OCI-LY1 (cell line): ENCODE measurements at regions not wholly inside any gene's neighbourhood (a gene's known extent, or its start where the extent isn't known, plus 50 kb on each side); places are given as distances from the start of the nearest gene placed in this dataset.
"Not testable (repeated sequence)": the region's sequence is repeated elsewhere in the genome, so short reads cannot be mapped to it uniquely, and the experiment has no call there.

Experiments used
- H2AFZ ChIP-seq: fragments of 200-600 bp; sonication (generic), shearing (Covaris generic); 2 replicates; pipeline ENCODE4 v1.6.0; 2014; ENCODE audit warnings: antibody characterized with exemption, mild to moderate bottlenecking, low read length
- H3F3A ChIP-seq: fragments of 200-600 bp; sonication (generic), shearing (Covaris generic); 2 replicates; pipeline ENCODE4 v1.6.0; 2014; ENCODE audit warnings: mild to moderate bottlenecking, antibody characterized with exemption, low read length, moderate library complexity; ENCODE audit not compliant: insufficient read depth
- H3K27ac ChIP-seq: fragments of 200-600 bp; sonication (generic); 2 replicates; pipeline ENCODE4 v1.5.1; 2014; ENCODE audit warnings: low read length, mixed run types, mild to moderate bottlenecking, low read depth; ENCODE audit not compliant: poor library complexity, severe bottlenecking
- H3K27me3 ChIP-seq: fragments of 200-600 bp; sonication (generic); 2 replicates; pipeline ENCODE4 v1.6.0; 2014; ENCODE audit warnings: antibody characterized with exemption, mild to moderate bottlenecking, low read length, moderate library complexity; ENCODE audit not compliant: insufficient read depth
- H3K36me3 ChIP-seq: fragments of 200-600 bp; sonication (generic); 2 replicates; pipeline ENCODE4 v1.6.1; 2014; ENCODE audit warnings: mild to moderate bottlenecking, antibody characterized with exemption, low read length, moderate library complexity, mixed read lengths; ENCODE audit not compliant: insufficient read depth
- H3K4me1 ChIP-seq: fragments of 200-600 bp; sonication (generic); 2 replicates; pipeline ENCODE4 v1.5.1; 2014; ENCODE audit warnings: mild to moderate bottlenecking, low read length, moderate library complexity; ENCODE audit not compliant: insufficient read depth, severe bottlenecking
- H3K4me2 ChIP-seq: fragments of 200-600 bp; sonication (generic), shearing (Covaris generic); 2 replicates; pipeline ENCODE4 v1.6.1; 2014; ENCODE audit warnings: low read length
- H3K4me3 ChIP-seq: fragments of 200-600 bp; sonication (generic); 2 replicates; pipeline ENCODE4 v1.5.1; 2014; ENCODE audit warnings: low read length, low read depth, mild to moderate bottlenecking, mixed read lengths; ENCODE audit not compliant: poor library complexity, severe bottlenecking
- H3K79me2 ChIP-seq: fragments of 200-600 bp; shearing (Covaris generic); 2 replicates; pipeline ENCODE4 v1.6.1; 2016; ENCODE audit warnings: mixed run types, low read length, mixed read lengths; ENCODE audit not compliant: insufficient read depth
- H3K9ac ChIP-seq: fragments of 200-600 bp; sonication (generic), shearing (Covaris generic); 2 replicates; pipeline ENCODE4 v1.6.1; 2014; ENCODE audit warnings: mild to moderate bottlenecking, low read length, mixed read lengths
- H3K9me2 ChIP-seq: fragments of 200-600 bp; sonication (generic), shearing (Covaris generic); 2 replicates; pipeline ENCODE4 v1.6.1; 2014; ENCODE audit warnings: low read depth, mild to moderate bottlenecking, low read length, mixed read lengths
- H3K9me3 ChIP-seq: fragments of 200-600 bp; shearing (Covaris generic); 2 replicates; pipeline ENCODE4 v1.6.1; 2014; ENCODE audit warnings: low read length, mixed read lengths
- H4K20me1 ChIP-seq: fragments of 200-600 bp; sonication (generic), shearing (Covaris generic); 2 replicates; pipeline ENCODE4 v1.6.0; 2016; ENCODE audit warnings: mild to moderate bottlenecking, low read length; ENCODE audit not compliant: insufficient read depth
- CTCF ChIP-seq: fragments of 200-600 bp; sonication (generic), shearing (Covaris generic); IDR thresholded peaks from 2 replicates; pipeline ENCODE4 v1.5.1; 2017; ENCODE audit warnings: mild to moderate bottlenecking, antibody characterized with exemption, low read length, moderate library complexity, mixed read lengths
- EZH2 ChIP-seq: fragments of 200-600 bp; sonication (generic), shearing (Covaris generic); IDR thresholded peaks from 2 replicates; pipeline ENCODE4 v1.8.0; 2017; ENCODE audit warnings: borderline replicate concordance, mixed run types, mild to moderate bottlenecking, antibody characterized with exemption, low read length, moderate library complexity, mixed read lengths

DNA sequence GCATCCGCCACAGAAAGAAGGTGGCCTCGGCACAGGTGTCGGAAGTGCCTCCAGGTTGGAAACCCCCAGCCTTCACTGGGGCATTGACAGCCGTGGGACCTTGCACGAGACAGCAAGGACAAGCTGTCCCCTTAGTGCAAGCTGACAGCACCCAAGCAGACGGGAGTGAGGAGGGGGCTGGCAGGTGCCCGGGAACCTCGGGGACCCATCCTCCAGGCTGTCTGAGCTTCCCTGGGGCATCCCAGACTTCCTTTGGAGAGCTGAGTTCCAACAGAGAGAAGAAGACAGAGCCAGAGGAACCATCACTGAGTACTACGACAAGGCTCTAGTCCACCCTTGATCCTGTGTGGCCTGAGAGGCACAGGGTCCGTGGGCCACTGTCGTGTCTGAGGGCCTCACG, 100.6 kb upstream of the RAB4A start:
- TF ChIP-seq EZH2 (no peak), CTCF (no peak)
- H3K27me3 ChIP-seq, result no peaks in the 10 kb centered on the region
- no peaks in the 10 kb centered on the region for H3F3A ChIP-seq
- H3K4me1 ChIP-seq, result no peaks in the 10 kb centered on the region
- H3K9me3 ChIP-seq, result no peaks in the 10 kb centered on the region
- H3K9ac ChIP-seq, result no peak overlapping the region
- no peaks in the 10 kb centered on the region for H3K9me2 ChIP-seq
- H3K27ac ChIP-seq, result no peak overlapping the region
- H4K20me1 ChIP-seq, result no peaks in the 10 kb centered on the region
- H2AFZ ChIP-seq, result no peak overlapping the region
- H3K4me3 ChIP-seq, result no peak overlapping the region
- H3K4me2 ChIP-seq, result no peak overlapping the region
- H3K79me2 ChIP-seq, result no peaks in the 10 kb centered on the region
- no peaks in the 10 kb centered on the region for H3K36me3 ChIP-seq

DNA sequence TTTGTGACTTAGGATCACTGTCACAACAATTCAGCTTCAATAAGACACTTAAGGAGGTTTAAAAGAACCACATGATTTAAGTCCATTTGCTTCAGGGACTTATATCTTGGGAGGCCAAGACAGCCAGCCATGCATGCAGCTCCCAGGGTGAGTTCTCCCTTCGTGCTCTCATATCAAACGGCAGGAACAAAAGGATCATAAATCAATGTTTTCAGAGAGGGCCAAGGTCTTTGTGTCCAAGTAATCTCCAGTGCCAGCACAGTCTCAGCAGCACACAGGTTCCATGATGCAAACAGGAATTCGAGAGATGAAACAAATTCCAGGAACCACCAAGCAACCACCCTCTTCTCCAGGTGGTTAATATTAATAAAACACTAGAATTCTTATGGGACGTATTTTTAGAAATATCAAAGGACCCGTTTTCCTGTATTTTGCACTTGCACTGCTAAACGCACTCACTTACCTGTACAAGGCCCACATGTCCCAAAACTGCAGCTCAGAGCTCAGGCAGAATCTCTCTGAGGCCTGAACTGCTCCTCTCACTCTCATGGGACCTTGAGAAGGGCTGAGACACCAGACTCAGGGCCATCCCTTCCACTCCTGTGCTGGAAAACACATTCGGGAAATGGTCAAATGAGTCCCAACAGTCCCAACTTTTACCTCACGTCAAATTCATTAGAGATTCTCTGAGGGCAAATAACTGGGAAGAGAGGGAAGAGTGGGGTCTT, 100.0 kb upstream of the RAB4A start:
- Histone ChIP-seq H3K9ac (no peak overlapping the region), H3K27ac (no peak overlapping the region), H2AFZ (no peak overlapping the region), H3K79me2 (no peaks in the 10 kb centered on the region), H3K27me3 (no peaks in the 10 kb centered on the region), H3K4me3 (no peak overlapping the region), H3F3A (no peaks in the 10 kb centered on the region), H4K20me1 (no peaks in the 10 kb centered on the region), H3K9me3 (no peaks in the 10 kb centered on the region), H3K4me2 (no peak overlapping the region), H3K4me1 (no peaks in the 10 kb centered on the region), H3K36me3 (no peaks in the 10 kb centered on the region), H3K9me2 (no peaks in the 10 kb centered on the region)
- no peak for TF ChIP-seq EZH2

DNA sequence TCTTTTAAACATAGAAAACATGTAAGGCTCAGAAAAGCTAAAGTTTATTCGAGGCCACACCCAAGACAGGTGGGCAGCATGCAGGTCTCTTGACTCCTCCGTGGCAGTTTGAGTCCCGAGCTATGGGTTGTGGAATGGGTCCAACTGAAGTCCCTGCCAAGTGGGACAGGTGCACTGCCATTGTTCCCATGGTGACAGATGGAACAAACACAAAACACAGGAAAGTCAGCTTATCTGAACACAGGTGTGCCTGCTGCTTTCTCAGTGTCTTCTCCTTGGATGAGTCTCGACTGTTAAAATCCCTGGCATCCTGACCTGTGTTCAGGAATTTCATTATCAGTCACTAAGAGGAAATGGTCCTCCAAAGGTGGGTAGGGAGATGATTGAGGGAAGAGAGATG, 99.0 kb upstream of the RAB4A start:
- H3F3A ChIP-seq, result no peaks in the 10 kb centered on the region
- no peak overlapping the region for H2AFZ ChIP-seq
- no peak for TF ChIP-seq EZH2
- no peak for TF ChIP-seq CTCF

DNA sequence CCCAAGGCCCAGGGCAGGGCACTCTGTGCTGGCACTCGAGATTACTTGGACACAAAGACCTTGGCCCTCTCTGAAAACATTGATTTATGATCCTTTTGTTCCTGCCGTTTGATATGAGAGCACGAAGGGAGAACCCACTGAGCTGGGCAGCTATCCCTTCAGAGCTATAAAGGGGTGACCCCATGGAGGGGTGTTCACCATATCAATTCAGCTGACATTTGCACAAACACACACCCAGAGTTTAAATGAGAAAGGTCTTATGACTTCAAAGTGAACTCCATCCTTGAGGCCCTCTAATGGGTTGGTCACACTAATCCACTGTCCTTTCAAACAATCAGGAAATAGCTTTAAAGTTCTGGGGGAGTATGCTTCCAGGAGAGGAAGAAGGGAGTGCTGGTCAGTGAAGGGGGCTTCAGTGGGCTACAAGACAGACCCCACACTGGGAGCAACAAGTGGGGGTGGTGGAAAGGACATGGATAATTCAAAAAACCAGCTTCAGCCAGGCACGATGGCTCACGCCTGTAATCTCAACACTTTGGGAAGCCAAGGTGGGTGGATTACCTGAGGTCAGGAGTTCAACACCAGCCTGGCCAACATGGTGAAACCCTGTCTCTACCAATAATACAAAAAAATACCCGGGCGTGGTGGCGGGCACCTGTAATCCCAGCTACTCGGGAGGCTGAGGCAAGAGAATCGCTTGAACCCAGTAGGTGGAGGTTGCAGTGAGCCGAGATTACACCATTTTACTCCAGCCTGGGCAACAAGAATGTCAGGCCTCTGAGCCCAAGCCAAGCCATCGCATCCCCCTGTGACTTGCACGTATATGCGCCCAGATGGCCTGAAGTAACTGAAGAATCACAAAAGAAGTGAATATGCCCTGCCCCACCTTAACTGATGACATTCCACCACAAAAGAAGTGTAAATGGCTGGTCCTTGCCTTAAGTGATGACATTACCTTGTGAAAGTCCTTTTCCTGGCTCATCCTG, 97.1 kb upstream of the RAB4A start:
- H3F3A ChIP-seq, H2AFZ ChIP-seq, H3K27me3 ChIP-seq, H3K9ac ChIP-seq, H3K27ac ChIP-seq, H3K9me2 ChIP-seq, H3K4me3 ChIP-seq, H3K4me1 ChIP-seq, H3K4me2 ChIP-seq, H4K20me1 ChIP-seq, H3K9me3 ChIP-seq, H3K79me2 ChIP-seq, H3K36me3 ChIP-seq: not testable (repeated sequence)

More for the DNA sequence above, 99.0 kb upstream of the RAB4A start:
- no peaks in the 10 kb centered on the region for H3K4me1 ChIP-seq
- no peak overlapping the region for H3K27ac ChIP-seq
- no peak overlapping the region for H3K9ac ChIP-seq
- no peak overlapping the region for H3K4me2 ChIP-seq
- no peaks in the 10 kb centered on the region for H3K79me2 ChIP-seq
- no peaks in the 10 kb centered on the region for H3K27me3 ChIP-seq
- H3K9me2 ChIP-seq, result no peaks in the 10 kb centered on the region
- H3K9me3 ChIP-seq, result no peaks in the 10 kb centered on the region
- no peaks in the 10 kb centered on the region for H3K36me3 ChIP-seq
- H4K20me1 ChIP-seq, result no peaks in the 10 kb centered on the region
- H3K4me3 ChIP-seq, result no peak overlapping the region

- H2AFZ ChIP-seq, H3K9ac ChIP-seq, H3K9me2 ChIP-seq, H3K36me3 ChIP-seq, H3F3A ChIP-seq, H3K27ac ChIP-seq, H3K4me1 ChIP-seq, H3K27me3 ChIP-seq, H3K79me2 ChIP-seq, H4K20me1 ChIP-seq, H3K9me3 ChIP-seq, H3K4me3 ChIP-seq, H3K4me2 ChIP-seq: not testable (repeated sequence)
Observed at GRCh38 chr1:229175297-229175696, 95.6 kb upstream of the RAB4A start.

DNA sequence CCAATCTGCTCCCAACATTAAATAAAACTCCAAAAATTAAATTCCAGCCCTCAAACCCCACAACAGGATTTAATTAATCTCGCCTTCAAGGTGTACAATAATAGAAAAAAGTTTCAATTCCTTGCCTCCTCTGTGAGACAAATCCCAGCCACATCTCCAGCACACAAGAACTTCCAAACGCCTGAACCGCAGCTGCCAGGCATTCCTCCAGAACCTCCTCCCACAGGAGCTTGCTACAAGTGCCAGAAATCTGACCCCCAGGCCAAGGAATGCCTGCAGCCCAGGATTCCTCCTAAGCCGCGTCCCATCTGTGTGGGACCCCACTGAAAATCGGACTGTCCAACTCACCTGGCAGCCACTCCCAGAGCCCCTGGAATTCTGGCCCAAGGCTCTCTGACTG, 94.5 kb upstream of the RAB4A start:
- H3K4me1 ChIP-seq, H3K9me2 ChIP-seq, H3K27me3 ChIP-seq, H3K9me3 ChIP-seq, H3K4me3 ChIP-seq, H3K27ac ChIP-seq, H3K79me2 ChIP-seq, H3F3A ChIP-seq, H3K36me3 ChIP-seq, H3K9ac ChIP-seq, H2AFZ ChIP-seq, H4K20me1 ChIP-seq, H3K4me2 ChIP-seq: not testable (repeated sequence)
